HS-27A (cell line): ENCODE measurements at regions not wholly inside any gene's neighbourhood (a gene's known extent, or its start where the extent isn't known, plus 50 kb on each side); places are given as distances from the start of the nearest gene placed in this dataset.

ENCODE experiments used
- DNase-seq: peaks from one replicate; pipeline ENCODE4 v3.0.0-alpha.2; 2012; ENCODE audit warnings: low read depth, missing footprints

- no peak for DNase-seq
Observed at GRCh38 chr2:18133310-18133709, 254.8 kb downstream of the KCNS3 start.

DNA sequence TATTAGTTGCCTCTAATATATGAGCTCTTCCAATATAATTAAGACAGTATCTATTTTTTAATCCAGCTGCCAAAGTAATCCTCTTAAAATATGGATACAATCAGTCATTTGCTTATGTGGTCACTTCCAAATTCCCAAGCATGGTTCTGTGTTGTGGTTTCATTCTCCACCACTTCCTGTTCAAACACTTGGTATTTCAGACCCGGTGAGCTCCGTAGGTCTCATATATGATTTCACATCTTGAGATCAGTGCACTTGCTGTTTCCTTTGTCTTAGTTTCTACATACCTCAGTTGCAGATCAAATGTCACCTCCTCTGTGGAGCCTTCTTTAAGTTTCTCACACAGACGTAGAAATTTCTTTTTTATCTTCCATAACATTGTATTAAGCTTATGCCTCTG is 254.2 kb downstream of the KCNS3 start:
- DNase-seq: peak; percentile 14

DNA sequence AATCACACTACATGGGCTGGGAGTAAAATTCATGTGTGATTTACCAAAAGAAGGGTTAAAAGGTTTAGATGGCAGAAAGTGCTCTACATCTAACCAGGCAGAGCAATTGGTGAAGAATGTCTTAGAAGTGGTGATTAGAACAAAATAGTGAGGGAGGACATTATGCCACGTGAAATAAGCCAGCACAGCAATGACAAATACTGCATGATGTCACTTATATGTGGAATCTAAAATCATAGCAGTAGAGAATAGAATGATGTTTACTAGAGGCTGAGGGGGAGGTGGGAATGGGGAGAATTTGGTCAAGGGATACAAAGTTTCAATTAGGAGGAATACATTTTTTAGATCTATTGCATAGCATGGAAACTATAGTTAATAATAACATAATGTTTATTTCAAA is 253.3 kb downstream of the KCNS3 start:
- DNase-seq: no peak

DNA sequence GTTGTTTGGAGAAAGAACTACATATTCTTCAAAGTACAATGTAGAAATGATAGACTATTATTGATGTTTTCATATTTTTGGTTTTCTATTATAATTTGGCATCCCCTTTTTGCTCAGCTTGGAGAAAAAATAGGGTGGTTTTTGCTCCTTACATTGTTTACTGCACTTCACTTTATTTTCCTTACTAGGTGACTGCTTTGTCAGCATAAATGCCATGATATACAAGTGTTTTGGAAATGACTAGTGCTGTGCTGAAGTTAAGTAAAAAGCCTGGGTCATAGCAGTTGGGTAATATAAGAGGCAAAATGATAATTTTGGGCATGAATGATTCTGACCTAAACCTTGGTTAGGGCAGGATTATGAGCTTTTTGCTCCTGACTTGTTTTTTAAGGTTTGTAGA is 250.9 kb downstream of the KCNS3 start:
- no peak for DNase-seq

- DNase-seq: no peak
Observed at GRCh38 chr2:18125303-18125702, 246.8 kb downstream of the KCNS3 start.

GRCh38 chr2:18124116-18124835 is 245.8 kb downstream of the KCNS3 start:
- no peak for DNase-seq

- DNase-seq: no peak
Observed at GRCh38 chr2:18123577-18123976, 245.1 kb downstream of the KCNS3 start.

DNA sequence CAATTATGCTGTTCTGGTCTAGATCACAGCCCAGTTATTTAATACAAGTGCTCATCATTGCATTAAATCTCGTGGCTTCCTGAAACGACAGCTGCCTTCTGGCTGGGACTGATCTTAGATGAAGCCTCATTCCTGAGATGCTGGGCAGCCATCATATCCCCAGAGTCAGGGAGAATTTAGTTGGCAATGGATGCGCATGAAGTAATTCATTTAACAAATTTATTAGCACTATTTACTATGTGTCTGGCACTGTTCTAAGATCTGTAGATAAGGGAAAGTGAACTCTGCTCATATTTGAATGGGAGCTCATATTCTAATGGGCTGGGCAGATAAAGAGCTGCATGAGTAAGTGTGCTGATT is 244.7 kb downstream of the KCNS3 start:
- no peak for DNase-seq

- no peak for DNase-seq
Observed at GRCh38 chr2:18122544-18123210, 244.2 kb downstream of the KCNS3 start.

- DNase-seq: no peak
Observed at GRCh38 chr2:18119883-18120282, 241.4 kb downstream of the KCNS3 start.

GRCh38 chr2:18118703-18119102 is 240.2 kb downstream of the KCNS3 start:
- no peak for DNase-seq

DNA sequence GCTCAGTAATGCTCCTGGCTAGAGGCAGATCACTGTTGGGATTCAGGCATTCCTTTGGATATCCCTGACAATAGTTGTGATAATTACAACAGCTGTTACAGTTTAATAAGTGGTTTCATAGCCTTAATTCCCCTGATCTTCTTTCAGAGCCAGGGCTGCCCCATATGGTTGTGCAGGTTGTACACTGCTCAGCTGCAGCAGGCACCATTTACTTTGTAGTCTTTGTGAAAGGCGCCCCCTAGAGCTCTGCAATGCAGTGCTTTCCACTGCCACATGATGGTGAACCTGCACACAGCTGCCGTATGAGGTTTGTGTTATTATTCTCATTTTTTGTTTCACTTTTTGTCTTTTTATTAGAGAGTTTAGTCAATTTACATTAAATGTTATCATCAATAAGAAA is 239.1 kb downstream of the KCNS3 start:
- peak; percentile 20 for DNase-seq

GRCh38 chr2:18110222-18110621 is 231.8 kb downstream of the KCNS3 start:
- DNase-seq: no peak

DNA sequence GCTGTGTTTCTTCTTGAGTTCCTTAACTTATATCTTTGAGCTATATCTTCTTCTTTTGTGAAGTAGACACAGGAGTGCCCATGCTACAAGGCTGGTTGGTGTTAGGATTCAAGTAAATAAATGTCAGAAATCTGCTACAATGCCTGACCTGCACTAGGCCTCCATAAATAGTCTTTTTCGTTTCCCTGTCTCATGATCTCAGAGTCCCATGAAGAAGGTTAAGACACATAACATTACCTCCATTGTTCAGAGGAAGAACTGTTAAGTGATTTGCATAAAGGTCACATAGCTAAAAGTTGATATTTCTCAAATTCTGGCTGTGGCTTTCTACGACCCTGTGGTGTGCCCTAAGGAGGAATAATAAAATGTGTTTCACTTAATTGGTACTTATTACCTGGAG is 228.4 kb downstream of the KCNS3 start:
- DNase-seq: no peak

GRCh38 chr2:18105929-18106328 is 227.5 kb downstream of the KCNS3 start:
- no peak for DNase-seq

DNA sequence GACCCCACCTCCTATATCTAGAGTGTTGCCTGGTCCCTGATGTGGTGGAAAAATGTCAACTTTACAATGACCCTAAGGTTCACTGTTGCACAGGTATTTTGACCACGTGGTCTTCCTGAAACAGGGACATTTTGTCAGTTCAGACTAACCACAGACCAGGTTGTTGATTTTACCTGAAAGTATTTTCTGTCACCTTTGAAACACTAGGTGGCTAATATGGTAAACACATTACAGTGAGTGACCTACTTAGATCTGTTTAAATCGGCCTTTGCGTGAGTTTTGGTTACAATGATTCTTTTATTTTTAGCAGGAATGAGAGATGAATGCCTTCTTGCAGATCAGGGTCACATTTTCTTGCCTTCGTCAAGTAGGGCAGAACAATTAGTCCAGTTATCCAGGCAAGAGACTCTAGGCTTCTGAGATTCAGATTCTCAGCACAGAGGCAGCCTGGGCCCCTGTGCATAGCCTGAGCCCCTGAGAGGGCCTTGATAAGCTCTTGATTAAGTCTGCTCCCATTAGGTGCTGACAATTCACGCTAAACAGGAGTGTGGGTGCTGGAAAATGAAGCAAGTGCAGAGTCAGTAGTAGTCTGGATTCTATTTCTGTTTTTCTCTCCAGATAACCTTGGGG is 226.2 kb downstream of the KCNS3 start:
- no peak for DNase-seq

DNA sequence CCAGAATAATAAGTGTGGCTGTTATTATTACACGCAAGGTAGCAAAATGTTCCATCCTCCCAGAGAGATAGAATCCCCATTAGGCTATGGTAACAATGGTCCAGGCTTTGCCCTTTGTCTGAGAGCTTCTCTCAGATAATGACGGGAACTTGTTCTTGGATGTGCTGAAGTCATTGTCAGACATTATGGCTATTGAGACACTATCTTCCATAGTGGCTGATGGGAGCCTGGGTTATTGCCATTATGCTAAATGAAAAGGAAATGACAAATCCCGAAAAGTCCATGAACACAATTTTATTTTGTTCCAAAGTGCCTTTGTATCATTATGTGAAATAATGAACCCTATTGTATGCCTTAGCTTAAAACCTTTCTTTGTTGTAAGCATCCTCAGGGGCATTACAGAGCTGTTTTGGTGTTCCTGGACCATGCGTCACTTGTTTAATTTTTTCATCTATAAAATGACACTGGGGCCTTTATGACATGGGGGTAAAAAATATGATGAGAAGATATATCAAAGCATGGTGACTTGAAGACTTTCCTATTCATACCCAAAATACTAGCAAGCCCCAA is 218.5 kb downstream of the KCNS3 start:
- no peak for DNase-seq

GRCh38 chr2:18094277-18094676 is 215.8 kb downstream of the KCNS3 start:
- no peak for DNase-seq

GRCh38 chr2:18093196-18093595 is 214.7 kb downstream of the KCNS3 start:
- no peak for DNase-seq

DNA sequence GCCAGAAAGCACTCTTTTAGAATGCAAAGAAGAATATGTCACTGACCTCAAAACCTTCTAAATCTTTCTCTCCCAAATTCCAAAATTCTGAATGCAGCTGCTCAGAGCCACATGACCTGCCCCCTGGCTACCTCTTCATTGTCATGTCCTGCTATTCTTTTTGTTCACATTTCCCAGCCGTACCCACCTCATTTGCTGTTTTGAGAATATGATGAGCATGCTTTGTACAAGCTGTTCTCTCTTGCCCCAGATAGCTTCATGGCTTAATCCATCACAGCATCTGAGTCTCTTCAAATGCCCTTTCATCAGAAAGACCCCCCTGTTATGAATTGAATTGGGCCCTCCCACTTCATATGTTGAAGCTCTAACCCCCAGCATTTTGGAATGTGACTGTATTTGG is 214.3 kb downstream of the KCNS3 start:
- DNase-seq: no peak

DNA sequence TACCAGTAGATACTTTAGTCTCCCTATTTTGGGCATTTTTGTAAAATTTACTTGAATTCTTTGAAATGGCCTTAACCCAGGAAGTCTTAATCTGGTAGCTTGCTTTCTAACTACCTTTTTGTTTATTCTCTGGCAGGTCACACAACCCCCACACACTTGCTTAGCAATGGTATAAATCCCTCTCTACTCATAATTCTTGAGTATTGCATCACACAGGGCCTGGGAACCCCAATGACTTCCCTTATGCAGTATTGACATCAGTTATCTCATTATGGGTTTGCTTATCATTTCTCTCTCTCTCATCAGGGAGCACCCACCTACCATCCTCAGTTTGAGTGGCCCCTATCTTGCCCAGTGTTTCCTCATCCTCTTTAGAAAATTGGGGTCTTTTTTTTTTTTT is 207.1 kb downstream of the KCNS3 start:
- no peak for DNase-seq

GRCh38 chr2:18084376-18084775 is 205.9 kb downstream of the KCNS3 start:
- DNase-seq: no peak

- DNase-seq: no peak
Observed at GRCh38 chr2:18083806-18084205, 205.3 kb downstream of the KCNS3 start.
